ENCODE measurements at regions not wholly inside any gene's neighbourhood (a gene's known extent, or its start where the extent isn't known, plus 50 kb on each side); places are given as distances from the start of the nearest gene placed in this dataset.

DNA sequence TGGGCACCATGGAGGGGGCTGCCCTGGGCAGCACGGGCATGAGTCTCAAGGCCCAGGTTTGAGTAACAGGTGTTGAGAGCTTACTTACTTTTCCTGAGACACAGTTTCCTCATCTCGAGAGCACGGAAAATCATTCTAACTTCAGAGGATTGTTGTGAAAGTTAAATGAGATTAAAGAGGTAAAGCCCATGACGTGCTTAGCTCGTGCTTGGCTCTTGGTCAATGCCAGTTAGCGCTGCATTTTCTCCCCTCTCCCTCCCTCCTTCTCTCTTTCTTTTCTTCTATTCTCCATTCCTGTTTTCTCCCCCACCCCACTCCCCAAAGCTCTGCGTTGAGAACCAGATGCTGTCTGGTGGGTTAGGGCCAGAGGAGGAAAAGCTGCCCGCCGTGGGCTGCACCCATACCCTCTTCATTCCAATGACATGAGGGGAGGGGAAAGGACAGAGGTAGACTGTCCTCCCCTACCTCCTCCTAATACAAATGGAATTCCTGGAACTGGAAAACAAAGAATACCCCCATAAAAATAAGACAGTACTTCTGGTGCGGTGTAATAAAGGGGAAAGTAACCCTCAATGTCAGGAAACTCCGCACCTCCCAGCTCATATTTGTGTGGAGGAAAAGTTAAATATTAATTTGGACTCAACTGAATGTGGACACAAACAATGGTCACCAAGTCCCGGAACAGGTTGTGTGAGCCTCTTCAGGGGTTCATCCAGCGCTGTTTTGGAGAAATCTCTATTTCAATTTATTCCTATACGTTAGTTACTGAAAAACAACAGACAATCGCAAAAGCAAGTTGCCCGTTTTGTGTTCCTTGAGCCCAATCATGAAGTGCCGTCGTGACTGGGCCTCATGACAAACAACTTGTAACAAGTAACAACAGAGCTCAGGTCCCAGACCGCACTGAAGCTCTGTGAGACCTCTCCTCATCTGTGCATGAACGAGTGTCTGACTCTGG lies 54.8 kb upstream of the B3GAT1 start:
- TF ChIP-seq CTCF (IDR thresholded peaks at IDR 0.05; ENCODE audit: unreplicated experiment in 3 of 3): no peak
- H3K4me3 Mint-ChIP-seq: no peak overlapping the region
- H3K27ac Mint-ChIP-seq: peak overlapping the region in 1 of 3 experiments; percentile 46
- H3K4me1 Mint-ChIP-seq: peaks cover 6% of the 10 kb centered on the region
- H3K27me3 Mint-ChIP-seq (ENCODE audit: low read depth): peaks cover 53% of the 10 kb centered on the region
- no peaks in the 10 kb centered on the region for H3K36me3 Mint-ChIP-seq (ENCODE audit: low read depth)
- no peaks in the 10 kb centered on the region for H3K9me3 Mint-ChIP-seq

DNA sequence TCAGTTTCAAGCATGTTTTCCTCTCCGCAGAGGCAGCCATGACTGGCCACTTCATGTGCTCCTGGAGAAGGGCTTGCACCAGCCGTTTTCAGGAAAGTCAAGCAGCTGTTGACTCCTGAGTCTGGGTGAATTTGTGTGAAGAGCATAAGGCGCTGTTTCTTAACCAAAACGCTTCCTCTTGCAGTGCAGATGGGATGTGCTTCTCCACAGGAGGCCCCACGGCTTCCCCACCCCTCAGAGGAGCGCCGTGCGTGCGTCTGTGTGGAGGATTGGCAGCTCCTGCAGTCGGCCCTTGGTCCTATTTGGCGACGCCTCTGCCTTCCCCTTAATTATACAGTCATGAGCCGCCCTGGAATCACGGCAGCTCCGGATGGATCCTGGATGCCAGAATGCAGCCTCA lies 54.1 kb upstream of the B3GAT1 start:
- no peaks in the 10 kb centered on the region for H3K9me3 Mint-ChIP-seq
- no peak for TF ChIP-seq CTCF (IDR thresholded peaks at IDR 0.05; ENCODE audit: unreplicated experiment in 3 of 3)
- no peaks in the 10 kb centered on the region for H3K36me3 Mint-ChIP-seq (ENCODE audit: low read depth)
- H3K4me3 Mint-ChIP-seq: no peak overlapping the region
- peaks cover 6% of the 10 kb centered on the region for H3K4me1 Mint-ChIP-seq
- no peak overlapping the region for H3K27ac Mint-ChIP-seq
- peaks cover 54% of the 10 kb centered on the region for H3K27me3 Mint-ChIP-seq (ENCODE audit: low read depth)

DNA sequence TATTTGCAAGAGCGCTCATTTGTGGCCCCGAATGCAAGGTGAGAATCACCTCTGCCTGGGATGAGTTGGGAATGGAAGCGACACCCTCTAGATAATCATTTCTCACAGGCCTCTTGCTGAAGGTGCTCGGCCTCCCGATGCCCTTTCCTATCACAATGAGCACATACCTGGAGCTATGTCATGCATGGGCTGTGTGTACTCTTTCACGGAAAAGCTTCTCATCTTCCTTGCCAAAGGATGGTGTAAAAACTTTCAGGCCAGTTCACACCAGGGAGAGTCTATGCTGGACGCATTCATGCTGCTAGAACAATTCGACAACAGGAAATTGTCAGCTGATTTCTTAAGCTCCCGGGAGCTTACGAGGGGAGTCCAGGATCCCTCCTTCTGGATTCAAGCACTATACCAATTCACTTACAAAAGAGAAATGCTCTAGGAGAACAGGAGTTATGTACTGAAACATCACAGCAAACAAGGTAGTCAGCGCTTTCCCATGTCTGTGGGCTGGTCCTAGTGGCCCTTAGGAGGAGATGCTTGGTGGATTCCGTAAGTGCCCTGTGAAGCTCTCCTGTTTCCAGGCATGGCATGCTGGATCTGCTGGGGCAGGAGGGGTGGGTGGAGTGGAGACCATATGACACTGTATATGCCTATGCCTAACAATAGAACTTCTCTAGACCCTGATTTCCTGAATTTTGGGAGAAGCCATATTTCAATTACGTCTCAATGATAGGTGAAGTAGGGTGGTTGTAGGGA lies 53.1 kb upstream of the B3GAT1 start:
- H3K27me3 Mint-ChIP-seq (ENCODE audit: low read depth): peaks cover 55% of the 10 kb centered on the region
- peaks cover 6% of the 10 kb centered on the region for H3K4me1 Mint-ChIP-seq

DNA sequence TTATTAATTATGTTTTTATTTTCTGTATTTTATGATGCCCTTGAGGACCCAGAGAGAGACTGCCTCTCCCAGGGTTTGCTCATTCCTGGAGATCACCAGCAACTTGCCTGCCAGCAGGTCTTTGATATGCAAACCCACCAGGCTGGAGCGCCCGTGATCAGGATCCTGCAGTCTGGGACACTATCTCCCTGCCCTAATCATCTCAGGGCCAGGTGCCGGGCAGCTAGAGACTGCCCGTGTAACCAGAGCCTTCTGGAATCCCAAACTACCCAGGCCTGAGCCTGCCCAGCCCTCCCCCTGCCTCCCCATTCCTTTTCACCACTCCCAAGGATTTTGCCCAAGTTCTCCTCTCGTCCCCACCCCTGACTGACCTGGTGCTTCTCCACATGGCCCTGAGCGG lies 52.2 kb upstream of the B3GAT1 start:
- H3K9me3 Mint-ChIP-seq: no peaks in the 10 kb centered on the region
- no peaks in the 10 kb centered on the region for H3K36me3 Mint-ChIP-seq (ENCODE audit: low read depth)
- H3K27me3 Mint-ChIP-seq (ENCODE audit: low read depth): peaks cover 52% of the 10 kb centered on the region
- H3K27ac Mint-ChIP-seq: no peak overlapping the region
- peaks cover 6% of the 10 kb centered on the region for H3K4me1 Mint-ChIP-seq
- TF ChIP-seq CTCF (IDR thresholded peaks at IDR 0.05; ENCODE audit: unreplicated experiment in 3 of 3): no peak
- H3K4me3 Mint-ChIP-seq: no peak overlapping the region

More for the DNA sequence above, 53.1 kb upstream of the B3GAT1 start:
- H3K4me3 Mint-ChIP-seq: no peak overlapping the region
- no peak overlapping the region for H3K27ac Mint-ChIP-seq
- TF ChIP-seq CTCF (IDR thresholded peaks at IDR 0.05; ENCODE audit: unreplicated experiment in 3 of 3): no peak
- H3K36me3 Mint-ChIP-seq (ENCODE audit: low read depth): no peaks in the 10 kb centered on the region
- H3K9me3 Mint-ChIP-seq: no peaks in the 10 kb centered on the region

DNA sequence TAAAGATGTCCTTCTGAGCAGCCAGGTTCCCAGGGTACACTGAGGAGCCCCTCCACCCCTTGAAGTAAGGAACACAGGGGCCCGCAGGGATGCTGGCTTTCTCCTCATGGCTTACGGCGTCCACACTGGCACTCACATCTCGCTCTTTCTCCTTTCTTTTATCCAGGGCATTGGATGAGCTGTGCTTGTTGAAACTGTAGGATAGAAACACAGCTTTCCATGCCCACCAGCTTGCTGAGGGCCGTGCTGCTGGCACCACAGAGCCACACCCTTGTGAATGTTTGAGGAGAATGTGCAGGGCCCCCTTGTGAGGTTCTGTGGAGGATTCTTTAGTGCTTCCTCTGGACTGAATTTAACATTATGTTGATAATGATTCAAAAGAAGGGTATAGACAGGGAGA lies 51.7 kb upstream of the B3GAT1 start:
- peaks cover 57% of the 10 kb centered on the region for H3K27me3 Mint-ChIP-seq (ENCODE audit: low read depth)

More for the DNA sequence above, 51.7 kb upstream of the B3GAT1 start:
- no peak overlapping the region for H3K4me3 Mint-ChIP-seq
- no peaks in the 10 kb centered on the region for H3K9me3 Mint-ChIP-seq
- no peak for TF ChIP-seq CTCF (IDR thresholded peaks at IDR 0.05; ENCODE audit: unreplicated experiment in 3 of 3)
- no peaks in the 10 kb centered on the region for H3K36me3 Mint-ChIP-seq (ENCODE audit: low read depth)
- H3K4me1 Mint-ChIP-seq: peaks cover 6% of the 10 kb centered on the region
- H3K27ac Mint-ChIP-seq: no peak overlapping the region

Data from nephron (organoid).